ENCODE measurements at regions not wholly inside any gene's neighbourhood (a gene's known extent, or its start where the extent isn't known, plus 50 kb on each side); places are given as distances from the start of the nearest gene placed in this dataset.

GRCh38 chr4:57605376-57605775, 495.2 kb upstream of the IGFBP7 start:
- TF ChIP-seq CTCF (IDR thresholded peaks at IDR 0.05; ENCODE audit: poor library complexity, severe bottlenecking) (peak; percentile 54), SMC3 (conservative IDR thresholded peaks at IDR 0.05; ENCODE audit: poor library complexity) (no peak), EP300 (conservative IDR thresholded peaks at IDR 0.05; ENCODE audit: poor library complexity, severe bottlenecking) (no peak), POLR2AphosphoS5 (IDR thresholded peaks at IDR 0.05) (no peak)
